ENCODE measurements at regions not wholly inside any gene's neighbourhood (a gene's known extent, or its start where the extent isn't known, plus 50 kb on each side); places are given as distances from the start of the nearest gene placed in this dataset.
"Not testable (repeated sequence)": the region's sequence is repeated elsewhere in the genome, so short reads cannot be mapped to it uniquely, and the experiment has no call there.

GRCh38 chr1:60913708-60914107 lies 168.7 kb upstream of the NFIA start:
- H3K4me3 ChIP-seq (replicated peaks in 1 of 2; ENCODE audit: low read depth in 1 of 2, low read length in 2 of 2); H2AFZ ChIP-seq (ENCODE audit: low read depth, low read length, poor library complexity, severe bottlenecking); H4K20me1 ChIP-seq (ENCODE audit: insufficient read depth); BruUV-seq (replicated peaks); DNase-seq (ENCODE audit: low read depth, low spot score); H3K4me2 ChIP-seq (ENCODE audit: low read length); H3K27me3 ChIP-seq (ENCODE audit: insufficient read depth, low read length); POLR2A ChIA-PET; H3K9ac ChIP-seq (ENCODE audit: low read length); intact Hi-C loops (cut with micrococcal nuclease); H3K79me2 ChIP-seq (ENCODE audit: insufficient read depth, low read length); H3K27ac ChIP-seq (ENCODE audit: low read depth, low read length); H3K9me2 ChIP-seq (ENCODE audit: insufficient read depth); RAD21 ChIA-PET (ENCODE audit: low non-redundant PET in 1 of 2, low total read pairs in 2 of 2, uncharacterized antibody in 2 of 2, unreplicated experiment in 2 of 2); ATAC-seq; H3K9me3 ChIP-seq (ENCODE audit: control insufficient read depth in 1 of 2, insufficient read depth in 1 of 2, low read depth in 1 of 2, low read length in 2 of 2); H3K4me1 ChIP-seq (ENCODE audit: control insufficient read depth in 1 of 2, insufficient read depth in 2 of 2, low read length in 2 of 2); H3K36me3 ChIP-seq (ENCODE audit: control insufficient read depth in 1 of 2, insufficient read depth in 2 of 2, low read length in 2 of 2); CTCF ChIA-PET: not testable (repeated sequence)

- BruUV-seq (replicated peaks): no TSS peak
- Histone ChIP-seq H3K27ac (ENCODE audit: low read depth, low read length) (no peak overlapping the region), H4K20me1 (ENCODE audit: insufficient read depth) (no peaks in the 10 kb centered on the region), H3K9me2 (ENCODE audit: insufficient read depth) (no peaks in the 10 kb centered on the region), H3K36me3 (ENCODE audit: control insufficient read depth in 1 of 2, insufficient read depth in 2 of 2, low read length in 2 of 2) (no peaks in the 10 kb centered on the region), H3K79me2 (ENCODE audit: insufficient read depth, low read length) (no peaks in the 10 kb centered on the region), H3K4me2 (ENCODE audit: low read length) (no peak overlapping the region), H2AFZ (ENCODE audit: low read depth, low read length, poor library complexity, severe bottlenecking) (no peak overlapping the region), H3K9me3 (ENCODE audit: control insufficient read depth in 1 of 2, insufficient read depth in 1 of 2, low read depth in 1 of 2, low read length in 2 of 2) (no peaks in the 10 kb centered on the region), H3K4me3 (replicated peaks in 1 of 2; ENCODE audit: low read depth in 1 of 2, low read length in 2 of 2) (no peak overlapping the region), H3K27me3 (ENCODE audit: insufficient read depth, low read length) (no peaks in the 10 kb centered on the region), H3K9ac (ENCODE audit: low read length) (no peak overlapping the region), H3K4me1 (ENCODE audit: control insufficient read depth in 1 of 2, insufficient read depth in 2 of 2, low read length in 2 of 2) (no peaks in the 10 kb centered on the region)
- ChIA-PET RAD21 (ENCODE audit: low non-redundant PET in 1 of 2, low total read pairs in 2 of 2, uncharacterized antibody in 2 of 2, unreplicated experiment in 2 of 2) (no interaction called here), POLR2A (no interaction called here), CTCF (no interaction called here)
- TF ChIP-seq EZH2phosphoT487 (IDR thresholded peaks at IDR 0.05; ENCODE audit: borderline replicate concordance) (no peak), CBX3 (IDR thresholded peaks at IDR 0.05; ENCODE audit: low read depth) (no peak), EGR1 (IDR thresholded peaks at IDR 0.05; ENCODE audit: low read depth) (no peak), ZNF274 (IDR thresholded peaks at IDR 0.05; ENCODE audit: low read depth, low read length) (no peak), ATF3 (IDR thresholded peaks at IDR 0.05) (no peak), RAD21 (IDR thresholded peaks at IDR 0.05; ENCODE audit: low read depth) (no peak), JUND (IDR thresholded peaks at IDR 0.05) (no peak), POLR2AphosphoS5 (IDR thresholded peaks at IDR 0.05; ENCODE audit: low read depth, low read length) (no peak), ELF1 (IDR thresholded peaks at IDR 0.05; ENCODE audit: borderline replicate concordance, low read depth) (no peak), MAX (IDR thresholded peaks at IDR 0.05) (no peak), CTCF (IDR thresholded peaks at IDR 0.05 in 2 of 3, conservative IDR thresholded peaks at IDR 0.05 in 1 of 3; ENCODE audit: borderline replicate concordance in 1 of 3, insufficient read depth in 1 of 3, low read depth in 2 of 3, low read length in 2 of 3) (no peak), EZH2 (IDR thresholded peaks at IDR 0.05) (no peak), POLR2A (IDR thresholded peaks at IDR 0.05; ENCODE audit: borderline replicate concordance, extremely low read depth, insufficient read depth, insufficient read length) (no peak), TCF7L2 (IDR thresholded peaks at IDR 0.05; ENCODE audit: borderline replicate concordance, extremely low read depth, insufficient read depth, insufficient read length) (no peak), ZBTB33 (IDR thresholded peaks at IDR 0.05; ENCODE audit: extremely low read depth, insufficient replicate concordance, low read length) (no peak)
- ATAC-seq: no peak
- no peak for DNase-seq (ENCODE audit: low read depth, low spot score)
- intact Hi-C loops (cut with micrococcal nuclease): no loop called here
Measured at GRCh38 chr1:60913039-60913438, 169.3 kb upstream of the NFIA start.

Data from HCT116 (cell line).